ENCODE measurements at regions not wholly inside any gene's neighbourhood (a gene's known extent, or its start where the extent isn't known, plus 50 kb on each side); places are given as distances from the start of the nearest gene placed in this dataset.

- TF ChIP-seq POLR2AphosphoS5 (IDR thresholded peaks at IDR 0.05; ENCODE audit: borderline replicate concordance, low read depth, low read length) (no peak), EZH2 (IDR thresholded peaks at IDR 0.05) (no peak)
Observed at GRCh38 chr13:66040506-66040905, 1189.6 kb downstream of the PCDH9 start.
